ENCODE measurements at regions not wholly inside any gene's neighbourhood (a gene's known extent, or its start where the extent isn't known, plus 50 kb on each side); places are given as distances from the start of the nearest gene placed in this dataset.

- TF ChIP-seq CTCF (IDR thresholded peaks at IDR 0.05) (no peak), POLR2A (IDR thresholded peaks at IDR 0.05) (no peak)
These were observed 106.9 kb upstream of the ST8SIA4 start for GRCh38 chr5:101009758-101010519.
